ENCODE measurements at regions not wholly inside any gene's neighbourhood (a gene's known extent, or its start where the extent isn't known, plus 50 kb on each side); places are given as distances from the start of the nearest gene placed in this dataset.

DNA sequence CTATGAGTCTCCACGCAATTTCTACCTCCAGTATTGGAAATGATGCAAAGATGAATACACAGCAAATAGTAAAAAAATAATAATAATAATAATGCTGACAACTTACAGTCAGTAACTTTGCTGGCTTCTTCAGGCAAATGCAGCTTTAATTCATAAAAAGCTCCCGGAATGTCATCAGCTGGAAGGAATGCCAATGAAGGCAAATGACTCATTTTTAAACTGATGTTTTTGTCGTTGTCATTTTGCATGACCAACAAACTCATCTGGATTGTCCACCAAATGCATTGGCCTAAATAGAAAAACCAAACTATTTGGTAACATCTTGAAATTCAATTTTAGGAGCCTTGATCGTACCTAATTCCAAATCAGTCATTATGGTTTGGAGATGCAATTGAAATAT lies 217.1 kb downstream of the ALDH8A1 start (continued):
- TF ChIP-seq ZNF165 (CRISPR knock-in tag; IDR thresholded peaks at IDR 0.05; ENCODE audit: borderline replicate concordance): no peak

DNA sequence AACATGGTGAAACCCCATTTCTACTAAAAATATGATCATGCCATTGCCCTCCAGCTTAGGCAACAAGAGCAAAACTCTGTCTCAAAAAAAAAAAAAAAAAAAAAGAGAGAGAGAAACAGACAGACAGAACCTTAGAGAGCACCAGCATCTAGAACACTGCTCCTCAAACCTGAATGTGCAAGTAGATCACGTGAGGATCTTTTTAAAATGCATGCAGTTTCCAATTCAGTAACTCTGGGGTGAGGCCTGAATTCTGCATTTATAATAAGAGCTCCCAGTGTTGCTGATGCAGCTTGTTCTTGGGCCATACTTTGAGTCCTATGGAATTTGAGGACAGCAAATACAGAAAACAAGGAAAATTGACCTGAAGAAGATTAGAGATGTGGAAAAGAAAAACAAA lies 218.3 kb downstream of the ALDH8A1 start:
- Histone ChIP-seq H3K27me3 (ENCODE audit: control insufficient read depth in 2 of 2, insufficient read depth in 2 of 2, low read length in 2 of 2) (peaks cover 14 to 19% of the 10 kb centered on the region in 2 experiments; a peak in 4 of 5 replicates), H3K9me1 (ENCODE audit: control insufficient read depth, insufficient read depth, low read length) (no peaks in the 10 kb centered on the region), H2AFZ (ENCODE audit: low read depth, low read length) (no peak overlapping the region), H3K4me2 (ENCODE audit: insufficient read depth, low read length) (no peak overlapping the region), H3K4me3 (no peak overlapping the region), H3K4me1 (replicated peaks in 1 of 2; ENCODE audit: control insufficient read depth in 2 of 2, insufficient read depth in 2 of 2, low read length in 2 of 2) (no peaks in the 10 kb centered on the region), H3K27ac (ENCODE audit: extremely low read depth, low read depth, low read length) (no peak overlapping the region), H4K20me1 (replicated peaks; ENCODE audit: control insufficient read depth, insufficient read depth, low read length) (no peaks in the 10 kb centered on the region), H3K79me2 (ENCODE audit: control insufficient read depth, insufficient read depth, low read length) (no peaks in the 10 kb centered on the region), H3K9me3 (replicated peaks; ENCODE audit: control insufficient read depth, insufficient read depth, low read depth, low read length) (no peaks in the 10 kb centered on the region), H3K9ac (ENCODE audit: insufficient read depth in 1 of 2, low read depth in 2 of 2, low read length in 2 of 2) (no peak overlapping the region), H3K36me3 (ENCODE audit: control insufficient read depth, insufficient read depth, low read length) (no peaks in the 10 kb centered on the region)
- in situ Hi-C loops (cut with MboI): no loop called here
- ATAC-seq (no peak), DNase-seq (ENCODE audit: extremely low read depth in 1 of 4, low spot score in 3 of 4) (no peak), FAIRE-seq (no peak)
- WGBS (ENCODE audit: insufficient coverage, low coverage, missing lambda C conversion rate): 0% methylated on average over 1 of the region's 1 CpG
- ChIA-PET POLR2A (no interaction called here), CTCF (ENCODE audit: low intra/inter-chr PET ratio) (no interaction called here)
- TF ChIP-seq CHD1 (IDR thresholded peaks at IDR 0.05; ENCODE audit: low read length): no peak
- no peak for TF ChIP-seq ZNF23 (CRISPR knock-in tag; IDR thresholded peaks at IDR 0.05)
- TF ChIP-seq MCM2 (IDR thresholded peaks at IDR 0.05; ENCODE audit: low read depth): no peak
- no peak for TF ChIP-seq HDAC2 (IDR thresholded peaks at IDR 0.05)
- TF ChIP-seq ETV1 (tag; conservative IDR thresholded peaks at IDR 0.05; ENCODE audit: low read depth): no peak
- intact Hi-C loops (cut with micrococcal nuclease): no loop called here
- no TSS peak for BruUV-seq (replicated peaks)

DNA sequence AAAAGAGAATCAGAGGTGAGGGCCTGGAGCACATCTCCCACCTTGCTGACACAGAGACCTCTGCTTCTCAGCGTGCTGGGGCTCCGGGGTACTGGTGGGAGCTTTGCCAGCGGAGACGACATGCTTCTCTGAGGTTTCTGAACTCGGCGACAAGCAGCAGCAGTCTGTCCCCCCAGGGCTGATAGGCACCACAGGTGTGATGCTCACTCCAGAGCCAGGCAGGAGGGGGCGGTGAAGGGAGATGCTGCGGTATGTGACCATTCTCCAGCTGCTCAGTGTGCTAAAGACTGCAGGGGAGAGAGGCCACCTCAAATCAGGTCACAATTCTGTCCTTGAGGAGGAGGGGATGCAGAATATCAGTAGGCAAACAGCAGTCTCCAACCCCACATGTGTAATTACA lies 219.9 kb downstream of the ALDH8A1 start:
- Histone ChIP-seq H3K79me2 (ENCODE audit: control insufficient read depth, insufficient read depth, low read length) (no peaks in the 10 kb centered on the region), H2AFZ (ENCODE audit: low read depth, low read length) (no peak overlapping the region), H3K27ac (ENCODE audit: extremely low read depth, low read depth, low read length) (no peak overlapping the region), H3K36me3 (ENCODE audit: control insufficient read depth, insufficient read depth, low read length) (no peaks in the 10 kb centered on the region), H3K4me2 (ENCODE audit: insufficient read depth, low read length) (no peak overlapping the region), H4K20me1 (replicated peaks; ENCODE audit: control insufficient read depth, insufficient read depth, low read length) (no peaks in the 10 kb centered on the region), H3K4me3 (no peak overlapping the region), H3K9me3 (replicated peaks; ENCODE audit: control insufficient read depth, insufficient read depth, low read depth, low read length) (no peaks in the 10 kb centered on the region), H3K27me3 (ENCODE audit: control insufficient read depth in 2 of 2, insufficient read depth in 2 of 2, low read length in 2 of 2) (peaks cover 18 to 23% of the 10 kb centered on the region in 2 experiments; a peak in 4 of 5 replicates), H3K9me1 (ENCODE audit: control insufficient read depth, insufficient read depth, low read length) (no peaks in the 10 kb centered on the region), H3K4me1 (replicated peaks in 1 of 2; ENCODE audit: control insufficient read depth in 2 of 2, insufficient read depth in 2 of 2, low read length in 2 of 2) (no peaks in the 10 kb centered on the region), H3K9ac (ENCODE audit: insufficient read depth in 1 of 2, low read depth in 2 of 2, low read length in 2 of 2) (no peak overlapping the region)
- FAIRE-seq (no peak), ATAC-seq (no peak), DNase-seq (ENCODE audit: extremely low read depth in 1 of 4, low spot score in 3 of 4) (no peak)
- CTCF ChIA-PET (ENCODE audit: low intra/inter-chr PET ratio): no interaction called here
- 6% methylated on average over 8 of the region's 8 CpGs for WGBS (ENCODE audit: insufficient coverage, low coverage, missing lambda C conversion rate)
- no peak for TF ChIP-seq ZKSCAN1 (IDR thresholded peaks at IDR 0.05; ENCODE audit: low read depth, low read length)
- TF ChIP-seq, protein P1, sequence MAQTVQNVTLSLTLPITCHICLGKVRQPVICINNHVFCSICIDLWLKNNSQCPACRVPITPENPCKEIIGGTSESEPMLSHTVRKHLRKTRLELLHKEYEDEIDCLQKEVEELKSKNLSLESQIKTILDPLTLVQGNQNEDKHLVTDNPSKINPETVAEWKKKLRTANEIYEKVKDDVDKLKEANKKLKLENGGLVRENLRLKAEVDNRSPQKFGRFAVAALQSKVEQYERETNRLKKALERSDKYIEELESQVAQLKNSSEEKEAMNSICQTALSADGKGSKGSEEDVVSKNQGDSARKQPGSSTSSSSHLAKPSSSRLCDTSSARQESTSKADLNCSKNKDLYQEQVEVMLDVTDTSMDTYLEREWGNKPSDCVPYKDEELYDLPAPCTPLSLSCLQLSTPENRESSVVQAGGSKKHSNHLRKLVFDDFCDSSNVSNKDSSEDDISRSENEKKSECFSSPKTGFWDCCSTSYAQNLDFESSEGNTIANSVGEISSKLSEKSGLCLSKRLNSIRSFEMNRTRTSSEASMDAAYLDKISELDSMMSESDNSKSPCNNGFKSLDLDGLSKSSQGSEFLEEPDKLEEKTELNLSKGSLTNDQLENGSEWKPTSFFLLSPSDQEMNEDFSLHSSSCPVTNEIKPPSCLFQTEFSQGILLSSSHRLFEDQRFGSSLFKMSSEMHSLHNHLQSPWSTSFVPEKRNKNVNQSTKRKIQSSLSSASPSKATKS (CRISPR knock-in tag; IDR thresholded peaks at IDR 0.05): no peak
- TF ChIP-seq ZNF444 (CRISPR knock-in tag; IDR thresholded peaks at IDR 0.05): no peak
- TF ChIP-seq CBX3 (IDR thresholded peaks at IDR 0.05; ENCODE audit: borderline replicate concordance in 1 of 2, low read length in 2 of 2): no peak
- TF ChIP-seq MAFG (tag; conservative IDR thresholded peaks at IDR 0.05): no peak
- no peak for TF ChIP-seq MCM2 (IDR thresholded peaks at IDR 0.05; ENCODE audit: low read depth)
- no peak for TF ChIP-seq MTA1 (IDR thresholded peaks at IDR 0.05; ENCODE audit: borderline replicate concordance)
- TF ChIP-seq ZNF780A (CRISPR knock-in tag; IDR thresholded peaks at IDR 0.05): no peak
- no peak for TF ChIP-seq ZNF12 (CRISPR knock-in tag; IDR thresholded peaks at IDR 0.05)
- in situ Hi-C loops (cut with MboI): no loop called here
- BruUV-seq (replicated peaks): no TSS peak
- POLR2A ChIA-PET: no interaction called here
- intact Hi-C loops (cut with micrococcal nuclease): no loop called here
